Frontal cortex (tissue), 3 donors: ENCODE measurements at regions not wholly inside any gene's neighbourhood (a gene's known extent, or its start where the extent isn't known, plus 50 kb on each side); places are given as distances from the start of the nearest gene placed in this dataset.

Source experiments
- DNase-seq, 2 donors: peaks; one replicate each; pipeline ENCODE4 v3.0.0; 2012; ENCODE audit warnings: low spot score in 2 of 2
- FAIRE-seq: peaks from 2 replicates; lab custom pipeline; 2012; peaks lifted over from hg19 to GRCh38; lab: Jason Lieb, UNC
- donor health status: control.
- donor health status: control.
- donor health status: control.

DNA sequence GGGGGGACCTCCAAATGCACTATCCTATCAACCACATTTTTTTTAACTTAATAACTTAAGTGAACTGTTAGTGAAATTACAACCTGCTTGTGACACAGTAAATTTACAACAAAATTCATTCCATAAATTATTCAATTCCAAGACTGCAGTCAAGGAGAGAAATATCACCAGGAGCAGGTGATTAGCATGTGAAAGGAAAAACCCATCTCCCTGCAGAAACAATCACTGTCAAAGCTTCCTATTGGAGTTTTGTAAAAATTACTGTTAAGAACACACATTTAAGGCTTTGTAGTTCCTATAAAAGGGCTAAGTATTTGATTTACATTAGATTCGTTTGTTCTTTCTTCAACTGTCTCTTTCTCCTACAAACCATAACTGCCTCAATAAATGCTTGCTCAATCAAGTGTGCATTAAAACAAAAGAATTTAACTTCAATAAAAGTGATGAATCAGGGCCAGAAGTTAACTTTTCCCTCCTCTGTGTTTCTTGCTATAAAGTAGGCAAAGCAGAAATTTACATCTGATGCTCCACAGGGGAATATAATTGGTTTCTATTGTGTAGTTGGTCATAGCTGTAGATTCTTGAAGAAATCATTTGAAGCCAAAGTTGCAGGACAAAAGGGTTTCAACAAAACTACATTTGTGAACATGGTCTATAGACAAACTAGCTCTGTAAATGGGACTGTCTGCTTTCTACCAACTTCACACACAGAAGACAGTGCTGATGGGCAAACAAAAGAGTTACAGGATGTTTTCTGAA is 195.1 kb upstream of the PSMD7 start:
- DNase-seq (no peak), FAIRE-seq (no peak)

DNA sequence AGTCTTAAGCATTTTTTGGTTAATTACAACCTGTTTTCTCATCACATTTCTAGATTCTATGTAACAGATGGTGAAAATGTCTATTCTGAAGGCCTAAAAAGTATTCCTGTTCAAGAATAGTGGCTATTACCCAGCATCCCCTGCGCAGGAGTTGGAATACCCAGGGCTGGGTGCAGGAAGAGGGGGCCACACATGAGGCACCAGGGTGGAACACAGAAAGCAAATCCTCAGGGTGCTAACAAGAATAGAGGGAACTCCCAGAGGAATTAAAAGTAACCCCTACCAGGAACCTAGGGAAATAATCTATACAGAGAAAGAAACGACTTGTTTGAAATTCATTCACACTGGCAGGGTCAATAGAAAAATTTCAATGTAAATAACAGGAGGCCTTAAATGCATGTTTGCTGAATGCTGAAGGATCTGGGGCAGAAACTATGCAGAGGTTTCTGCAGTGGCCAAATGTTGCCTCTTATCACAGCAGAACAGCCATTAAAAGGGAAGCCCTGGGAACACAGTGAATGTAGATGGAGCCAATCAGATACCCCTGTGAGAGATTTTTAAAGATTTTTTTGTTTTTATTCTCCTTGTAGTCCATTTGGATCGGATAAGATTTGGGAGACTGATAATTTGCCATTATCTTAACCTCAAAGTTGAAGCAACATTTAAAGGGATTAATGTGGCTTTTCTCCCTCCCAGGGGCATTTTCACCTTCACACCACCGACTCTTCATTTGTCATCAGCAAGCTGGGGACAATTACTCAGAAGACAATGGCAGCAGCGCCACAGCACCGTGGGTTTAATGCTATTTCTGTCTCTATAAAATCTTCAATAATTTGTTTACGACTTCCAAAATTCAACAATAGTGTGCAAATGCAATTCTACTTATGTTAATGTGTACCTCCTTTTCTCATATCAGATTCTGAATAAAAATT is 196.0 kb upstream of the PSMD7 start:
- no peak for FAIRE-seq
- DNase-seq = no peak

DNA sequence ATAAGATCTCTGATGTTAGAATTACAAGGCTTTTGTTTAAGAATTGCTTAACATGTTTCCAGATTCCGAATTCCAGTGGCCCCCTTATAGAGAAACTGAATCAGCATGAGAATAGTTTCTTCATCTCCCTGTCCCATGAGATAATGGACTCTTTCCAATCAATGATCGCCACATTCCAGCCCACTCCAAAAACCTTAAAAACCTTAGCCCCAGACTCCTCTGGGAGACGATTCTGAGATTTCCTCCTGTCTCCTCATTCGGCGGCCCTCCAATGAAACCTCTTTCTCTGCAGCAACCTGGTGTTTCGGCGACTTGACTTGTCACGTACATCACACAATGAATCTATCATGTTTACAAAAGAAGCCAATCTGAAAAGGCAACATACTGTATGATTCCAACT is 197.1 kb upstream of the PSMD7 start:
- DNase-seq (no peak), FAIRE-seq (no peak)

DNA sequence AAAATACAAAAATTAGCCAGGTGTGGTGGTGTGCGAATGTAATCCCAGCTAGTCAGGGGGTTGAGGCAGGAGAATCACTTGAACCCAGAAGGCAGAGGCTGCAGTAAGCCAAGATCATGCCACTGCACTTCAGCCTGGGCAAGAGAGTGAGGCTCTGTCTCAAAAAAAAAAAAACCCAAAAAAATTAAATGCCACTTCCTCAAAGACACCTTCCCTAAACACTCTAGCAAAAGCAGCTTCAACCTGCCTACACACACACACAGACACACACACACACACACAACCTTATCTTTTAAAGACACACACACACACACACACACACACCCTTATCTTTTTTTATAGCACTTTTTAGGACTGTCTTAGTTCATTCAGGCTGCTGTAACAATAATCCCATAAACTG is 201.7 kb upstream of the PSMD7 start:
- DNase-seq (no peak), FAIRE-seq (no peak)

DNA sequence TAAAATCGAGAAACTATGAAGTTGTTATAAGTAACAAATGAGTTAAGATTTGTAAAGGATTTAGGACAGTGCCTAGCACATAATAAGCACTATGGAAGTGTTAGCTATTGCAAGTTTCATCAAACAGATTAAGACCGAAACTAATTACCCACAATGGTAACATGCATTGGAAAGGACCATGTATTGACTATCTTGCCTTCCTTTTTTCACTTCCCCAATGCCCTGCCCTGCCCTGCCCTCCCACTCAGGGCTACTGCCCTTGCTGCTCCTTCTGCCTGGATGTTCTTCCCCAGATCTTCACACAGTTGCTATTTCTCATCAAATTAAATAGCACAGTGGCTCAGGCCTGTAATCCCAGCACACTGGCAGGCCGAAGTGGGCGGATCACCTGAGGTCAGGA is 202.1 kb upstream of the PSMD7 start:
- no peak for DNase-seq

DNA sequence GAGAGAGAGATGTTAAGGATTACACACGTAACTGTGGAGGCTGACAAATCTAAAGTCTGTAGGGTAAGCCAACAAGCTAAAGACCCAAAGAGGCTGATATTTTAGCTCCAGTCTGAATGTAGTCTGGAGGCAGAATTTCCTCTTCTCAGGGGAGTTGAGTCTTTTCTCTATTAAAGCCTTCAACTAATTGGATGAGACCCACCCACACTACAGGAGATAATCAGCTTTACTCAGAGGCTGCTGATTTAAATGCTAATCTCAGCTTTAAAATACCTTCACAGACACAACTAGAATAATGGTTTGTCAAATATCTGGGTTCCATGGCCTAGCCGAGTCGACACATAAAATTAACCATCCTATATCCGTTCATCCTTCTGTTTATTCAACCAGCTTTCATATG is 204.3 kb upstream of the PSMD7 start:
- DNase-seq = no peak

More for the DNA sequence above, 202.1 kb upstream of the PSMD7 start:
- FAIRE-seq = no peak

DNA sequence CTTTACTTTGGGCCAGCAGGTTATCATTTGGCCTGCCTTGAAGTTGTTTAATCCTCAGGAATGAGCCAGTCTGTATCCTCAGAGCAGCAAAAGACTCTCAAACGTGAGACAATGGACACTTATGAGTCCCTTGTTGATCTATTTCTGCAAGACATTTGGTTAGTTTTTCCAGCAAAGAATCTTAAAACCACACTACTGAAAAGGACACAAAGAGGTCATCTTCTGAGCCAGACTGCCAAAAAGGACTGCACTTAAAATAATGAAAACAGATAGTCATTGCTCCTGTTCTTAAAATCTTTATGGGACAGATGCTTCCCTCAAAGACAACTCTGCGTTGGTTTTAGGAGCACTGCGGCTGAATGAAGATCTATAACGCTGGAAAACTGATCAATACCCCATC is 205.7 kb upstream of the PSMD7 start:
- FAIRE-seq = no peak
- no peak for DNase-seq

More for the DNA sequence above, 204.3 kb upstream of the PSMD7 start:
- FAIRE-seq = no peak

DNA sequence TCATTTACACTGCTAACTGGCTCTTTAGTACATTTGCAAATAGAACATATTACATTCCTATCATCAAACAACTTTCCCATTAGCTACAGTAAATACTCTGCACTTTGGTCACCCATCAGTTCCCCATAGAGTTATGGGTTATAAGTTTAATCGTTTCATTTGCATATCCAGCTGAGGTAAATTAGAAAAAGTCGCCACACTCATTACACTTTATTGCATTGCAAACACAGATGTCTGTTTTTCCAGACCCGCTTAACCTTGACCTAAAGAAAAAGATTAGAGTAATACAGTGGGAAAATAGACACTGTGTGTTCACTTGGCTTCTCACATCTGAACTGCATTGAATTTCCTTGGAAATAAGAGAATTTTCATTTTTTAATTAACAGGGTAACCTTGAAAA is 213.1 kb upstream of the PSMD7 start:
- FAIRE-seq = no peak
- DNase-seq = no peak

DNA sequence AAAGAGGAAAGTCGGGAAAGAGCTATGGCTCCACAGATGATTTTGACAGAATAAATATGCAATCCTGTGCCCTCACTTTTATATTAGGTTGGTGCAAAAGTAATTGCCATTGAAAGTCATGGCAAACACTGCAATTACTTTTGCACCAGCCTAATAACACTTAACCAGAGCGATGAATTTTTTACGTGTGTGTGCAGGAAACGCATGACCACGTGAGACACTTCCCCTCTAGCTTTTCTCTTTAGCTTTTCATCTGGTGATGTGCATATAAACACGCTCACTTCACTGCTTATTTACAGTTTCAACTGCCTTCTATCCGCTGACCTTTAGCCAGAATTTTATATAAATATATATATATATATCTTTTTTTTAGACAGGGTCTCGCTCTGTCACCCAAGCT is 216.3 kb upstream of the PSMD7 start:
- no peak for DNase-seq
- no peak for FAIRE-seq

DNA sequence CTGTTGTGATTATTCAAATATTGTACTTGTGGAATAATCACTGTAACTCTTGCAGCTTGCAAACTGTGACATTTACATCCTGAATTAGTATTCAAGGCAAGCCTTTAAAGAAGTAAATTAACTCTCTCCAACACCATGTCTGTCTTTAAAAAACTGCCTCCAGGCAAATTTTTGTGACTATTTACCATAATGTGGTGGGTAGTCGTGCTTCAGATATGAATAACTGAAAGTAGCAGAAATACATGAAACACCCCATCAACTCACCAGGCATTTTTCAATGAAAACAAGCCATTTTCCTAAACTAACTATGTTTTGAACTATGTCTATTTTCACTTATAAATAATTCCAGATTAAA is 217.4 kb upstream of the PSMD7 start:
- FAIRE-seq = no peak
- DNase-seq = no peak

DNA sequence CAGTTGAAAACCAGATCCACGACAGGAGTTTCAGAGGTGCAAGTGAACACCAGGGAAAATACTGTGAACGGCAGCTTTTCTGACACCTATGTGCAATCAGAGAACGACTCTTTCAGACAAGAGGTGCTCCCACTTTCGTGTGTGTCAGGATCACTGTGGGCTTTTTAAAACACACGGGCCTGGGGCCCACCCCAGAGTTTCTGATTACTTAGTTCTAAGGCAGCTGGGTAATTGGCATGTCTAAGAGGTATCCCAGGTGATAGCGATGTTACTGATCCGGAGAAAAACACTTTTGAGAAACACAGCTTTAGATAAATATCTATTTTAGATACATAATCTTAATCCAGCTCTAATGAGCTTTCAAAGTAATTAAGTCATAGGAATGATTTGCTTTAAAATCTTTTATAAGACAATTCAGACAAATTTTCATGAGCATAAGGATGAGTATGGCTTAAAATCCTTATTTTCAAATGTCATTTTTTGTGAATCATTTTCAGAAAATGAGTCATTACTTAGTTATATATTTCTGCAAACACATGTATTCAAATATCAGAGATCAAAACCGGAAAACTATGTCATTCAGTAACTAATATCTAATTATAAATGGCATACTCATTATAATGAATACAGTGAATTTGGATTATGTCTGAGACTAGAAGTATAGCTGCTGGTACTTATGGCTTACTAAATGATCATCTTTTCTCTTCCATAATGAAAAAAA is 217.9 kb upstream of the PSMD7 start:
- no peak for FAIRE-seq
- no peak for DNase-seq

DNA sequence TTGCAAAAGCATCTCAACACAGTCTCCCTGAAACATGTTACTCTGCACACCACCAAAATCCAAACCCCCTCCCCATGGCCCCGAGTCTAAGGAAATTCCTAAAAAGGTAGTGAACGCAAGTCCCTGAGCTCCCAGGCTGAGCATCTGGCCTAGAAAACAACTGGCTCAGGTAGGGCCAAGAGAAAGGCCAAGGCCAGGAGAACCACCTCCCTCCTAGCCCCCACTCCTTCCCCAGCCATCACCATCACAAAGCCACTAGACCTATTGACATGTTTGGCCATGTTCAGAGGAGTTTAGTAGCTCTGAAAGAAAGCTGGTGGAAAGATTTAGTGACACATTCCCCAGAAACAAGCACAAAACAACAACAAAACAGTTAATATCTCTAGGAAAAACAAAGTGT is 220.0 kb upstream of the PSMD7 start:
- no peak for FAIRE-seq
- no peak for DNase-seq

DNA sequence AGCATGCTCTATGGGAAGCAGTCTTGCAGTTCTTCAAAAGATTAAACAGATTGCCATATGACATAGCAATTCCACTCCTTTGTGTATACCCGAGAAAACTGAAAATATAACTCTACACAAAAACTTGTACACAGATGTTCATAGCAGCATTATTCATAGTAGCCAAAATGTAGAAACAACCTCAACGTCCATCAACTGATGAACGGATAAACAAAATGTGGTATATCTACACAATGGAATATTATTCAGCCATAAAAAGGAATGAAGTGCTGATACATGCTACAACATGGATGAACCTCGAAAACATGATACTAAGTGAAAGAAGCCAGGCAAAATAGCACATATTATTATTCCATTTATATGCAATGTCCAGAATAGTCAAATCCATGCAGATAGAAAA is 221.2 kb upstream of the PSMD7 start:
- no peak for DNase-seq
- no peak for FAIRE-seq

DNA sequence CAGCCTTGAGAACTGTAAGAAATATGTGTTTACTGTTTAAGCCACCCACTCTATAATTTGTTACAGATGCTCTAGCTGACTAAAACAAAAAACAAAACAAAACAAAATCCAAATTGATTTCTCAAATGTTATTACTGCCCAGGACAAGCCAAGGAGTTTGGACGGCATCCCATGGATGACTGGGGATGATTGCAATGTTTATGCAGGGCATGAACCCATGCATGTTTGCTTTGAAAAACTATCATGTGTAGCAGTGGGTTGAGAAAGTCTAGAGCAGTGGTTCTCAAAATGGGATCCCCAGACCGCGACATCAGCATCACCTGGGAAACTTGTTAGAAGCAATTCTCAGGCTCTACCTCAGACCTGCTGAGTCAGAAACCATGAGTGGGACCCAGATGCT is 223.2 kb upstream of the PSMD7 start:
- DNase-seq = no peak
- no peak for FAIRE-seq

DNA sequence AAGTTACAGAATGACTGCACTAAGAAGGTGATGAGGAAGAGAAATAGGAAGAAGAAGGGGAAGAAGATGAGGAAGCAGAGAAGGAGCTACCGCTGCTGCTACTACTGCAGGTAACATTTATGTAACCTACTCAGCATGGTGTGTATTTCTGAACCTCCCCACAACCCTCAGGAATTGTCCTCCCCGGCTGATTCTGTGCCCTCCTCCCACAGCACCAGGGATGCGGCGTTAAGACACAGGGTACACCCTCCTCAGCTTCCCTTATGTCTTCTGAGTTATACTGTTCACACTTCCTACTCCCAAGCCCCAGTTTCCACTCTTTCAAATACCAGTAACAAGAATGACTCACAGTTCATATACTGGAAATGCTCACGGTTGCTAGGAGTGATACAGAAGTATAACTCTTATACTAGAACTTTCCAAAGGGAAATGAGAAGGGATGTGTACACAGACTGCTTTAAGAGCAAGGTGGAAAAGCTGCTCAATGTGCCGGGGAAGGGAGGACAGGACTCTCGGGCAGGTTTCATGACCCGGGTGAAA is 224.5 kb upstream of the PSMD7 start:
- DNase-seq = peak in 1 of 2 donors; percentile 4
- FAIRE-seq = no peak

DNA sequence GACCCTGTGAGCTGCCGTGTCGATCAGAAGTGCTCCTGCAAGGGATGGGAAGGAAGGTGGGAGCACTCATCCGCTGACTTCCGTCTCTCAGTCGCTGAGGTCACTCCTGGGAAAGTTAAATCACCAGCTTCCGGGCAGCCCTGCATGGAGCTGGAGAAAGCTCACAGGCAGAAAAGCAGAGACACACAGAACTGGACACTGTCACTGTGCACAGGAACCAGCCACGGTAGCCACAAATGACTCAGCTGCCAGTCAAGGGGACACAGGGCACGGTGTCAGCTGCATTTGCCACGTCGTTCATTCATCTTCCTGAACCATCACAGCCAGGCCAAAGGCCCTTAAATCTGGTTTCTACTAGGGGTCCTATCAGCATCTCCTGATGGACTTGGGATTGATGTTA is 226.4 kb upstream of the PSMD7 start:
- no peak for DNase-seq
- no peak for FAIRE-seq

DNA sequence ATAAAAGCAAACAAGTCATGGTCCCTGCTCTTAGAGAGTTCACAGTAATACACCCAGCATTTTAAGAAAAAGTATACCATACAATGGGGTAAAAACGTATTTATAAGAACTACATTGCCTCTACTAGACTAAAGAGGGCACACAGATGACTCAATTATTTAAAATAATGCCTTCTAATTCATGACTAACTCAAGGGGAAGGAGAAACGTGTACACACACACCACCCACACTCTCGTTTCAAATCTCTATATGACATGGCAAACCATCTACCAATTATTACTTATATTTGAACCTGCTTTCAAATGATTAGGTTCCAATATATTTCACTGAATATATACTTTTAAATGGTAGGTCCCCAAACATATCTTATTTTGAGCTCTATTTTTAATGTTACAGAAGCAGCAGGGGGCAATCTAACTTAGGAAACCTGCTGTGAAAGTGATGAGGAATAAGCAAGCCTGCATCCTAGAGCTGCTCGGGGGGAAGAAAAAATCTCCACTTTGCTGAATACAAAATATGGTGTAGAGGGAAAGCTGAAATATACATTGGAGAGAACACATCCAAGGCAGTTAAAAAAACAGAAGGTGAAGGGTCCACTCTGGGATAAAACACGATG is 232.4 kb upstream of the PSMD7 start:
- DNase-seq (no peak), FAIRE-seq (no peak)

DNA sequence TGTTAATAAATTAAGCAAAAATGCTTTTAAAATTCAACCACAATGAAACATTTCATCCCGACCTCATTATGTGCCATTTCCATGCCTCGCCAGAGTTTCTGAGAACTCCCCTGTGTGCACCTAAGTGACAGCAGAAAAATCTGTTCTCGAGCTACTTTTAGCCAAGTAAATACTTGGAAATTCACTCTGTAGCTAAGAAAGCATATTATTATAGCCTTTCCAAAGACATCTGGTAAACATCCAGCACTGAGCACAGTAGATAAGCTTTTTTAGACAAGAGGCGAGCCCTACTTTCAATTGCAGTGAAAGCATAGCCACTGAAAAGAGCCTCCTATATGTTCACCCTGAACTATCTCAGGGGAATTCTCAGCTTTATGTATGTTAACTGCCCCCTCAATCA is 242.8 kb upstream of the PSMD7 start:
- FAIRE-seq (no peak), DNase-seq (no peak)

DNA sequence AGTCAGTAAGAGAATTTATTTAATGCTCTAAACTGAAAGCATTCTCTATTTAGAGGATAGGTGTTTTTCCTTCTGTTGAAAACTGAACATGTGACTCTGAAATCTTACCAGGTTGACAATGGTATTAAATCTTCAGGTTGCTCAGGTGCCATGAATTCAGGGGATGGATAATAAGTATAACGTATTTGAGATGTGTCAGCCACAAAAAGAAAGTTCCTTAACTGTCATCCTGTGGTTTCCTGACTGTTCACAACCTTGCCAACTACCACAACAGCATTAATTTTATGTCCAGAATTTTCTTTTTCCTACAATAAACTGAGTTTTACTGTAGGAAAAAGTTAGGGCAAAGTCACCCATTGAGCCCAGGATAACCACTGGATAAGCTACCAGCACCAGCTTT is 243.3 kb upstream of the PSMD7 start:
- DNase-seq (no peak), FAIRE-seq (no peak)

DNA sequence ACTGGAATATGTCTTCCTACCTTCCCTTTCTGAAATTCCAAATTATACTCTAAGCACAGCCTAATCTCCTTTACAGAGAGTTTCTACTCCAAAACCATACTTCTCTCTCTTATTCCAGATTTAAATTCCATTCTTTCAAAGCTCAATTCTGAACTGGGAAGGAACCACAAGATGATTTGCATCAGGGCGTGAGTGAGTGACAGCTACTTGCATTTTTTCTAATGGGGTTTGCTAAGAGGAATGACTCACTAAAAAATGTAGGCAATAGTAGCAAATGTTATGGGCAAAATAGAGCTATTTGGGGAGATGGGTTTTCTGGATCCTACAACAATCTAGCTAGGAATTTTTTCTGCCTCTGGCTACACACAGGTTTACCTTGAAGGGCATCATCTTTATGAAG is 244.6 kb upstream of the PSMD7 start:
- FAIRE-seq = no peak
- DNase-seq = no peak
